ENCODE measurements at regions not wholly inside any gene's neighbourhood (a gene's known extent, or its start where the extent isn't known, plus 50 kb on each side); places are given as distances from the start of the nearest gene placed in this dataset.

- BruUV-seq (replicated peaks): no TSS peak
- no peaks in the 10 kb centered on the region for H3K4me1 ChIP-seq
- no peak overlapping the region for H3K27ac Mint-ChIP-seq (ENCODE audit: unreplicated experiment)
- H3K36me3 ChIP-seq (ENCODE audit: control insufficient read depth, insufficient read depth, low read length): no peaks in the 10 kb centered on the region
- H3K27me3 Mint-ChIP-seq (ENCODE audit: insufficient read depth, unreplicated experiment): peaks cover 13% of the 10 kb centered on the region
- no peak overlapping the region for H3K4me3 Mint-ChIP-seq (ENCODE audit: unreplicated experiment)
- no peaks in the 10 kb centered on the region for H3K4me1 Mint-ChIP-seq (ENCODE audit: low read depth, unreplicated experiment)
- no peaks in the 10 kb centered on the region for H3K9me3 ChIP-seq
- TF ChIP-seq, protein P1, sequence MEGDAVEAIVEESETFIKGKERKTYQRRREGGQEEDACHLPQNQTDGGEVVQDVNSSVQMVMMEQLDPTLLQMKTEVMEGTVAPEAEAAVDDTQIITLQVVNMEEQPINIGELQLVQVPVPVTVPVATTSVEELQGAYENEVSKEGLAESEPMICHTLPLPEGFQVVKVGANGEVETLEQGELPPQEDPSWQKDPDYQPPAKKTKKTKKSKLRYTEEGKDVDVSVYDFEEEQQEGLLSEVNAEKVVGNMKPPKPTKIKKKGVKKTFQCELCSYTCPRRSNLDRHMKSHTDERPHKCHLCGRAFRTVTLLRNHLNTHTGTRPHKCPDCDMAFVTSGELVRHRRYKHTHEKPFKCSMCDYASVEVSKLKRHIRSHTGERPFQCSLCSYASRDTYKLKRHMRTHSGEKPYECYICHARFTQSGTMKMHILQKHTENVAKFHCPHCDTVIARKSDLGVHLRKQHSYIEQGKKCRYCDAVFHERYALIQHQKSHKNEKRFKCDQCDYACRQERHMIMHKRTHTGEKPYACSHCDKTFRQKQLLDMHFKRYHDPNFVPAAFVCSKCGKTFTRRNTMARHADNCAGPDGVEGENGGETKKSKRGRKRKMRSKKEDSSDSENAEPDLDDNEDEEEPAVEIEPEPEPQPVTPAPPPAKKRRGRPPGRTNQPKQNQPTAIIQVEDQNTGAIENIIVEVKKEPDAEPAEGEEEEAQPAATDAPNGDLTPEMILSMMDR (IDR thresholded peaks at IDR 0.05; ENCODE audit: insufficient read depth in 1 of 2, low read depth in 1 of 2, low read length in 1 of 2, severe bottlenecking in 1 of 2, unreplicated experiment in 1 of 2): no peak
- intact Hi-C loops (cut with micrococcal nuclease; ENCODE audit: unreplicated experiment): no loop called here
- DNase-seq: no peak
- H3K36me3 Mint-ChIP-seq (ENCODE audit: insufficient read depth, unreplicated experiment): no peaks in the 10 kb centered on the region
- CTCF ChIA-PET: no interaction called here
- POLR2A ChIA-PET: no interaction called here
- no peak overlapping the region for H3K4me3 ChIP-seq (ENCODE audit: low read depth, low read length)
- H3K9me3 Mint-ChIP-seq (ENCODE audit: unreplicated experiment): no peaks in the 10 kb centered on the region
- H3K27me3 ChIP-seq (replicated peaks; ENCODE audit: control insufficient read depth, insufficient read depth, low read length): no peaks in the 10 kb centered on the region
These were observed 700.6 kb upstream of the ARRDC4 start for GRCh38 chr15:97259943-97260342.

DNA sequence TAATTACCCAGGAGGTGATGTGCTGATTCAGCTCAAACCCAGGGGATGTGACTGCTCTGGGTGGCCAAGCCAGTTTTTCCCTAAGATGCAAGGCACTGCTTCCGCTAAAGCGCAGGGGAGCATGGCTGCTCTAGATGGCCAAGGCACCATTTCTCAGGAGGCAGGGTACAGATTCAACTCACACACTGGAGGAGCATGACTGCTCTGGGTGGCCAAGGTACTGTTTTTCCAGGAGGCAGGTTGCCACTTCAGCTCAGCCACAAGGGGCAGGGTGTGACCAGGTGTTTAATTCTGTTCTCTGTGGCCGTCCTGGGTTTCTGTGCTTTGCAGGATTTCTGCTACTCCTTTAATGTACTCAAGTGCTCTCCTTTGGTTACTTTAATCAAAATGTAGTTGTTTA lies 659.3 kb upstream of the ARRDC4 start:
- TF ChIP-seq, protein P1 (IDR thresholded peaks at IDR 0.05; ENCODE audit: insufficient read depth in 1 of 2, low read depth in 1 of 2, low read length in 1 of 2, severe bottlenecking in 1 of 2, unreplicated experiment in 1 of 2): no peak
- Histone ChIP-seq H3K4me3 (ENCODE audit: low read depth, low read length) (no peak overlapping the region), H3K9me3 (no peaks in the 10 kb centered on the region), H3K36me3 (ENCODE audit: control insufficient read depth, insufficient read depth, low read length) (no peaks in the 10 kb centered on the region), H3K27me3 (replicated peaks; ENCODE audit: control insufficient read depth, insufficient read depth, low read length) (no peaks in the 10 kb centered on the region), H3K4me1 (no peaks in the 10 kb centered on the region)
- BruUV-seq (replicated peaks): no TSS peak
- intact Hi-C loops (cut with micrococcal nuclease; ENCODE audit: unreplicated experiment): no loop called here
- ChIA-PET POLR2A (no interaction called here), CTCF (no interaction called here)
- no peaks in the 10 kb centered on the region for H3K4me1 Mint-ChIP-seq (ENCODE audit: low read depth, unreplicated experiment)
- H3K36me3 Mint-ChIP-seq (ENCODE audit: insufficient read depth, unreplicated experiment): no peaks in the 10 kb centered on the region
- peaks cover 3% of the 10 kb centered on the region for H3K27me3 Mint-ChIP-seq (ENCODE audit: insufficient read depth, unreplicated experiment)
- H3K27ac Mint-ChIP-seq (ENCODE audit: unreplicated experiment): no peak overlapping the region
- no peaks in the 10 kb centered on the region for H3K9me3 Mint-ChIP-seq (ENCODE audit: unreplicated experiment)
- H3K4me3 Mint-ChIP-seq (ENCODE audit: unreplicated experiment): no peak overlapping the region
- no peak for DNase-seq

DNA sequence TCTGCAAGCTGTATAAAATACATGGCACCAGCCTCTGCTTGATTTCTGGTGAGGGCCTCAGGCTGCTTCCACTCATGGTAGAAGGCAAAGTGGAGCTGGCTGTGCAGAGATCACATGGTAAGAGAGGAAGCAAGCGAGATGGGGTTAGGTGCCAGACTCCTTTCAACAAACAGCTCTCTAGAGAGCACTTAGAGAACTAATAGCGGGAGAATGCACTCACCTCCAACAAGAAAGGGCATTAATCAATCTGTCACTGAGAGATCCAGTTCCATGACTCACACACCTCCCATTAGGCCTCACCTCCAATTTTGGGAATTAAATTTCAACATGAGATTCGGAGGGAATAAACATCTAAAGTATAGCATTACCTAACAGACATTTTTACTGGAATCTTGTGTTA lies 644.1 kb upstream of the ARRDC4 start:
- intact Hi-C loops (cut with micrococcal nuclease; ENCODE audit: unreplicated experiment): no loop called here
- no peaks in the 10 kb centered on the region for H3K27me3 Mint-ChIP-seq (ENCODE audit: insufficient read depth, unreplicated experiment)
- TF ChIP-seq, protein P1 (IDR thresholded peaks at IDR 0.05; ENCODE audit: insufficient read depth in 1 of 2, low read depth in 1 of 2, low read length in 1 of 2, severe bottlenecking in 1 of 2, unreplicated experiment in 1 of 2): no peak
- no TSS peak for BruUV-seq (replicated peaks)
- no peak for DNase-seq
- H3K9me3 Mint-ChIP-seq (ENCODE audit: unreplicated experiment): no peaks in the 10 kb centered on the region
- POLR2A ChIA-PET: no interaction called here
- Histone ChIP-seq H3K36me3 (ENCODE audit: control insufficient read depth, insufficient read depth, low read length) (no peaks in the 10 kb centered on the region), H3K4me1 (no peaks in the 10 kb centered on the region), H3K4me3 (ENCODE audit: low read depth, low read length) (no peak overlapping the region), H3K27me3 (replicated peaks; ENCODE audit: control insufficient read depth, insufficient read depth, low read length) (no peaks in the 10 kb centered on the region), H3K9me3 (no peaks in the 10 kb centered on the region)
- H3K27ac Mint-ChIP-seq (ENCODE audit: unreplicated experiment): no peak overlapping the region
- CTCF ChIA-PET: no interaction called here
- H3K4me1 Mint-ChIP-seq (ENCODE audit: low read depth, unreplicated experiment): no peaks in the 10 kb centered on the region
- H3K4me3 Mint-ChIP-seq (ENCODE audit: unreplicated experiment): no peak overlapping the region
- H3K36me3 Mint-ChIP-seq (ENCODE audit: insufficient read depth, unreplicated experiment): no peaks in the 10 kb centered on the region
